Liver (tissue), 3 donors: ENCODE measurements at regions not wholly inside any gene's neighbourhood (a gene's known extent, or its start where the extent isn't known, plus 50 kb on each side); places are given as distances from the start of the nearest gene placed in this dataset.
"Not testable (repeated sequence)": the region's sequence is repeated elsewhere in the genome, so short reads cannot be mapped to it uniquely, and the experiment has no call there.

Source experiments
- JUND ChIP-seq, 2 donors: IDR thresholded peaks; 2 replicates each; pipeline ENCODE4 v1.6.1; 2016; ENCODE audit warnings: antibody characterized with exemption in 2 of 2
- NR2F2 ChIP-seq: IDR thresholded peaks from 2 replicates; pipeline ENCODE4 v1.6.1; 2016; ENCODE audit warnings: antibody characterized with exemption
- RAD21 ChIP-seq, 2 donors: IDR thresholded peaks; 2 replicates each; pipeline ENCODE4 v1.6.1; 2016; ENCODE audit warnings: antibody characterized with exemption in 2 of 2, mild to moderate bottlenecking in 2 of 2
- TAF1 ChIP-seq: conservative IDR thresholded peaks from 2 replicates; pipeline ENCODE4 v1.6.1; 2016; ENCODE audit warnings: antibody characterized with exemption, mild to moderate bottlenecking
- TF ChIP-seq, protein P1 (sequence below): fragments of 150-350 bp; IDR thresholded peaks from 2 replicates; pipeline ENCODE4 v1.5.1; 2017; ENCODE audit warnings: improper control_type of control experiment, low read depth, low read length; ENCODE audit not compliant: missing input control
- TF ChIP-seq, protein P2 (sequence below): IDR thresholded peaks from 2 replicates; pipeline ENCODE4 v1.6.1; 2016; ENCODE audit warnings: antibody characterized with exemption
- TF ChIP-seq, protein P3 (sequence below): IDR thresholded peaks from 2 replicates; pipeline ENCODE4 v1.6.1; 2016; ENCODE audit warnings: antibody characterized with exemption
- donor health status: healthy.
- donor health status: healthy.

DNA sequence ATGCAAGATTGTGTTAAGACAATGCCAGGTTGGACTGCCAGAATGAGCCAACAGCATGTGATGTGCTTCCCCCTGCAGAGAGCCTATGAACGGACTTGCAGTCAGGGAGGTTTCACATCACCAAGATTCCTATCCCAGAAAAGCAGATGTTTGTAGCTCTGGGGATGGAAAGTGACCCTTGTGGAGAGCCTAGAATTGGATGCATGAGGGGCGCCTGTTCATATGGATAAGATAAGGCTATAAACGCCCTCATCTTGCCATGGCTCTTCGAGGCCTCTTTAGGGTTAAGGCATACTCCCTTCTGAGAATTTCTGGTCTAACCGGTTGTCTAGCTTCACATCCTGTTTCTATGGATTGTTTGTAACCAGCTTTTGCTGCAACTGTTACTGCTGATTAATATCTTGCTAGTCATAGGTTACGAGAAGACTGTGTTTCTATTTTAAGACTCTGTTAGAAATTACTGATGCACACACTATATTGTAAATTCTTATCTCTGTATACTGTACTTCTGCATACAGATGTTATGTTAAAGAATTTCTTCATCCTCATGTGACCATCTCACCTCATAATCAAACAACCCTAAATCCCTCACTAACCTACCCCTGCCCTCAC is 295.8 kb downstream of the PTGER3 start:
- TF ChIP-seq, protein P1, sequence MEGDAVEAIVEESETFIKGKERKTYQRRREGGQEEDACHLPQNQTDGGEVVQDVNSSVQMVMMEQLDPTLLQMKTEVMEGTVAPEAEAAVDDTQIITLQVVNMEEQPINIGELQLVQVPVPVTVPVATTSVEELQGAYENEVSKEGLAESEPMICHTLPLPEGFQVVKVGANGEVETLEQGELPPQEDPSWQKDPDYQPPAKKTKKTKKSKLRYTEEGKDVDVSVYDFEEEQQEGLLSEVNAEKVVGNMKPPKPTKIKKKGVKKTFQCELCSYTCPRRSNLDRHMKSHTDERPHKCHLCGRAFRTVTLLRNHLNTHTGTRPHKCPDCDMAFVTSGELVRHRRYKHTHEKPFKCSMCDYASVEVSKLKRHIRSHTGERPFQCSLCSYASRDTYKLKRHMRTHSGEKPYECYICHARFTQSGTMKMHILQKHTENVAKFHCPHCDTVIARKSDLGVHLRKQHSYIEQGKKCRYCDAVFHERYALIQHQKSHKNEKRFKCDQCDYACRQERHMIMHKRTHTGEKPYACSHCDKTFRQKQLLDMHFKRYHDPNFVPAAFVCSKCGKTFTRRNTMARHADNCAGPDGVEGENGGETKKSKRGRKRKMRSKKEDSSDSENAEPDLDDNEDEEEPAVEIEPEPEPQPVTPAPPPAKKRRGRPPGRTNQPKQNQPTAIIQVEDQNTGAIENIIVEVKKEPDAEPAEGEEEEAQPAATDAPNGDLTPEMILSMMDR, result not testable (repeated sequence)
- not testable (repeated sequence) for TF ChIP-seq RAD21 (IDR thresholded peaks at IDR 0.05); TAF1; NR2F2; JUND (IDR thresholded peaks at IDR 0.05)
- TF ChIP-seq, protein P2, sequence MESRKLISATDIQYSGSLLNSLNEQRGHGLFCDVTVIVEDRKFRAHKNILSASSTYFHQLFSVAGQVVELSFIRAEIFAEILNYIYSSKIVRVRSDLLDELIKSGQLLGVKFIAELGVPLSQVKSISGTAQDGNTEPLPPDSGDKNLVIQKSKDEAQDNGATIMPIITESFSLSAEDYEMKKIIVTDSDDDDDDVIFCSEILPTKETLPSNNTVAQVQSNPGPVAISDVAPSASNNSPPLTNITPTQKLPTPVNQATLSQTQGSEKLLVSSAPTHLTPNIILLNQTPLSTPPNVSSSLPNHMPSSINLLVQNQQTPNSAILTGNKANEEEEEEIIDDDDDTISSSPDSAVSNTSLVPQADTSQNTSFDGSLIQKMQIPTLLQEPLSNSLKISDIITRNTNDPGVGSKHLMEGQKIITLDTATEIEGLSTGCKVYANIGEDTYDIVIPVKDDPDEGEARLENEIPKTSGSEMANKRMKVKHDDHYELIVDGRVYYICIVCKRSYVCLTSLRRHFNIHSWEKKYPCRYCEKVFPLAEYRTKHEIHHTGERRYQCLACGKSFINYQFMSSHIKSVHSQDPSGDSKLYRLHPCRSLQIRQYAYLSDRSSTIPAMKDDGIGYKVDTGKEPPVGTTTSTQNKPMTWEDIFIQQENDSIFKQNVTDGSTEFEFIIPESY, result not testable (repeated sequence)
- TF ChIP-seq, protein P3, sequence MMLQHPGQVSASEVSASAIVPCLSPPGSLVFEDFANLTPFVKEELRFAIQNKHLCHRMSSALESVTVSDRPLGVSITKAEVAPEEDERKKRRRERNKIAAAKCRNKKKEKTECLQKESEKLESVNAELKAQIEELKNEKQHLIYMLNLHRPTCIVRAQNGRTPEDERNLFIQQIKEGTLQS, result not testable (repeated sequence)
